Ovary (tissue), 7 donors: ENCODE measurements at regions not wholly inside any gene's neighbourhood (a gene's known extent, or its start where the extent isn't known, plus 50 kb on each side); places are given as distances from the start of the nearest gene placed in this dataset.

Experiments used
- DNase-seq, 5 donors: peaks; one replicate each; pipeline ENCODE4 v3.0.0-alpha.2; 2019 to 2020
- H3K27ac ChIP-seq, 2 donors: fragments of 200-600 bp; one replicate each; pipeline versions ENCODE4 v1.5.1 to v1.8.0; 2019 to 2022
- H3K27me3 ChIP-seq: fragments of 200-600 bp; one replicate; pipeline ENCODE4 v1.8.0; 2022
- H3K36me3 ChIP-seq: fragments of 200-600 bp; sonication (generic); one replicate; pipeline ENCODE4 v1.5.1; 2019
- H3K4me1 ChIP-seq: one replicate; pipeline ENCODE4 v1.8.1; 2013; ENCODE audit warnings: mild to moderate bottlenecking, moderate library complexity; ENCODE audit not compliant: insufficient read depth
- H3K4me3 ChIP-seq: fragments of 200-600 bp; sonication (generic); one replicate; pipeline ENCODE4 v1.5.1; 2017
- H3K9me3 ChIP-seq, 2 donors: fragments of 200-600 bp in 1 of 2; sonication (generic) in 1 of 2; one replicate each; pipeline versions ENCODE4 v1.5.1 to v1.8.1; 2013 to 2019; ENCODE audit warnings: mild to moderate bottlenecking in 1 of 2, moderate library complexity in 1 of 2
- EP300 ChIP-seq: sonication (generic); formaldehyde crosslinking; IDR thresholded peaks from one replicate; pipeline ENCODE4 v1.6.1; 2017; ENCODE audit warnings: antibody characterized with exemption
- POLR2A ChIP-seq: fragments of 450-650 bp; IDR thresholded peaks from one replicate; pipeline ENCODE4 v1.6.1; 2017; ENCODE audit warnings: antibody characterized with exemption, mild to moderate bottlenecking, moderate library complexity
- WGBS, 3 donors: extraction: QIAGEN DNeasy Blood & Tissue Kit in 1 of 3; methylation state at CpG; one replicate each; pipeline versions ENCODE4 v1.1.5 to v1.1.7; 2013 to 2017; 5-methylcytosine and 5-hydroxymethylcytosine counted together
- intact Hi-C, 4 donors: fragments of 100-400 bp; cut with DNase I; formaldehyde crosslinking; loops; one replicate each; pipeline versions ENCODE4 v1.11.0 to v1.15.1; 2022 to 2023
- TF ChIP-seq, protein P1 (sequence below), 3 donors: fragments of 450-650 bp in 2 of 3; fragments of 200-600 bp in 1 of 3; IDR thresholded peaks; one replicate each; pipeline versions ENCODE4 v1.5.1 to v1.8.0; 2016 to 2022; ENCODE audit warnings: antibody characterized with exemption in 3 of 3, mild to moderate bottlenecking in 1 of 3
- donor health status: DM: no; HTN: no; CAD: no; lungs with moderate emphysema.
- donor health status: DM: no; HTN: no; CAD: no.
- donor health status: Bipolar disorder and iron deficiency.
- donor health status: DM: no; HTN: no; CAD: no.
- donor health status: DM: yes; HTN: yes; CAD: no.

DNA sequence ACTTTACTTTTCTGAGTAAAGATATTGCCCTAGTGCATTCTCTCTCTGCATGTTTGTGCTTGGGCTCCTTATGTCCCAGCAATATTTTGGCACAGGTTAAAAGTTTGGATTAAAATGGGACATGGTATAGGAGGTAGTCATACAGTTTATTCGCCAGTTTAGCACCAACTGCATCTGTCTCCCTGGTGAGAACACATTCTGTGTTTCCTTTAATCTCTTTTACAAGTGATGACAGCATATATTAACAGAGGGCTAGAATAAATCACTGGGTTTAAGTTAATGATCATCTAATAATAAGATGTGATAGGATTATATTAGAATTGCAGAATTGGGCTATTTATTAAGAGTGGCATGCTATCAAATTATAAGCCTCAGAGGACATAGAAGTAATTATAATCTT is 550.1 kb downstream of the LRRC70 start:
- Histone ChIP-seq H3K27ac (no peak overlapping the region), H3K36me3 (no peaks in the 10 kb centered on the region)
- intact Hi-C loops: no loop called here

DNA sequence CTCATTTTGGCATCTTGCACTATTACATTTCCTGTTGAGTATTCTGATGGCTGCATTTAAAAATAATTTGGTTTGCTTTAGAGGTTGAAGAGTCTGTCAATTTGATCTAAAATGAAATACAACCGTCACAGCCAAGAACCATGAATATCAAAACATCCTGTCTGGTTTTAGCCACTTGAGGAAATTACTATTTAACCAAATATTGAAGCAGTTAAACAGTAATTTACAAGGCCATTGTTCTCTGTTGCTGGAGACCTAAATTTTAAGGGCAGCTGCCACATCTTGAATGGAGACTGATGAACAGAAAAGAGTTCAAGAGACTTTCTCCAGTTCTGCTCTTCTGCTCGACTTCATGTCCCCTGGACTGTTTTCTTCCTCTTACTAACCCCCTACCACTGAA is 549.4 kb downstream of the LRRC70 start:
- no peak for DNase-seq
- Histone ChIP-seq H3K27ac (no peak overlapping the region), H3K9me3 (no peaks in the 10 kb centered on the region), H3K36me3 (no peaks in the 10 kb centered on the region), H3K27me3 (no peaks in the 10 kb centered on the region), H3K4me3 (no peak overlapping the region), H3K4me1 (no peaks in the 10 kb centered on the region)
- TF ChIP-seq EP300 (no peak), POLR2A (no peak)
- TF ChIP-seq, protein P1, sequence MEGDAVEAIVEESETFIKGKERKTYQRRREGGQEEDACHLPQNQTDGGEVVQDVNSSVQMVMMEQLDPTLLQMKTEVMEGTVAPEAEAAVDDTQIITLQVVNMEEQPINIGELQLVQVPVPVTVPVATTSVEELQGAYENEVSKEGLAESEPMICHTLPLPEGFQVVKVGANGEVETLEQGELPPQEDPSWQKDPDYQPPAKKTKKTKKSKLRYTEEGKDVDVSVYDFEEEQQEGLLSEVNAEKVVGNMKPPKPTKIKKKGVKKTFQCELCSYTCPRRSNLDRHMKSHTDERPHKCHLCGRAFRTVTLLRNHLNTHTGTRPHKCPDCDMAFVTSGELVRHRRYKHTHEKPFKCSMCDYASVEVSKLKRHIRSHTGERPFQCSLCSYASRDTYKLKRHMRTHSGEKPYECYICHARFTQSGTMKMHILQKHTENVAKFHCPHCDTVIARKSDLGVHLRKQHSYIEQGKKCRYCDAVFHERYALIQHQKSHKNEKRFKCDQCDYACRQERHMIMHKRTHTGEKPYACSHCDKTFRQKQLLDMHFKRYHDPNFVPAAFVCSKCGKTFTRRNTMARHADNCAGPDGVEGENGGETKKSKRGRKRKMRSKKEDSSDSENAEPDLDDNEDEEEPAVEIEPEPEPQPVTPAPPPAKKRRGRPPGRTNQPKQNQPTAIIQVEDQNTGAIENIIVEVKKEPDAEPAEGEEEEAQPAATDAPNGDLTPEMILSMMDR (IDR thresholded peaks at IDR 0.05): no peak
- WGBS, 3 donors: 77 to 79% (median 77%) methylated on average over 2 of the region's 2 CpGs
- intact Hi-C loops: no loop called here

More for the DNA sequence above, 550.1 kb downstream of the LRRC70 start:
- Histone ChIP-seq H3K4me3 (no peak overlapping the region), H3K4me1 (no peaks in the 10 kb centered on the region), H3K27me3 (no peaks in the 10 kb centered on the region), H3K9me3 (no peaks in the 10 kb centered on the region)
- DNase-seq: no peak
- no peak for TF ChIP-seq POLR2A
- no peak for TF ChIP-seq EP300
- TF ChIP-seq, protein P1 (IDR thresholded peaks at IDR 0.05): no peak
- 91 to 100% (median 97%) methylated on average over 1 of the region's 1 CpG for WGBS, 3 donors

DNA sequence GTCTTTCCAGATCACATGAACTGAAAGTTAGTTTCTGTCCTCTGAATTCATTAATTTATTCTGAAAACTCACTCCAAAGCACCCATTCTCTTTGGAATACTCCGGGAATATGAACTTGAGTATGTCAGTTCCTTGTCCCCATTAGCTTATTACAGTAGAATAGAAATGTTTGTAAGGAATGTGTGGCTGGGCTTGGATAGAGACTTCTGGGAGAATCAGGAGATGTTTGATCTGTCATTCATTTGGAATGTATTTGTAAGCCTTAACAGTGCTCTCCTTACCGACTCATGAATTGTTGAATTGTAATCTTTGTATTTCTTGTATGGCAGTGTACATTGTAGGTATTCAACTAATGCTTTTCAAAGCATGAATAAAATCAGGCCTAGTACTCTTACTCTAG is 548.4 kb downstream of the LRRC70 start:
- no peaks in the 10 kb centered on the region for H3K4me1 ChIP-seq
- H3K36me3 ChIP-seq: no peaks in the 10 kb centered on the region
- H3K9me3 ChIP-seq: no peaks in the 10 kb centered on the region
- no peak overlapping the region for H3K27ac ChIP-seq
- 90 to 94% (median 91%) methylated on average over 2 of the region's 2 CpGs for WGBS, 3 donors
- TF ChIP-seq EP300 (no peak), POLR2A (no peak)
- TF ChIP-seq, protein P1 (IDR thresholded peaks at IDR 0.05): no peak
- no peak for DNase-seq
- intact Hi-C loops: no loop called here
- H3K4me3 ChIP-seq: no peak overlapping the region
- H3K27me3 ChIP-seq: no peaks in the 10 kb centered on the region

DNA sequence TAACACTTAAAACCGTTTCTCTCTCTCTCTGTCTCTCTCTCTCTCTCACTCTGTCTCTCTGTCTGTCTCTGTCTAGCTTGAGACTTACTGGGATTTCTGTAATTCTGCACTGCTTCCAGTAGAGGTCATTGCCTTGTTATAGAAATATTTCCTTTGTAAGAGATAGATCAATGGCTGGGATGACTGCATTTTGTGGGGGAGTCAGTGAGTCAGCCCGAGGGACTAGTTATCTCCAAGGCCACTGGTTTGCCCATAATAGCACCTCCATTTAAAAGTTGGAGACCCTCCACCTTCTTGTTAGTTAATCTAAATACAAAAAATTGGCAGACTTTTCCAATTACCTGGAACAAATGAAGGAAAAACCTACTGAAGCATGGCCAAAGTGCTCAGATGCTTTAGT is 547.2 kb downstream of the LRRC70 start:
- TF ChIP-seq EP300: no peak
- TF ChIP-seq, protein P1 (IDR thresholded peaks at IDR 0.05): no peak
- no peak for TF ChIP-seq POLR2A
- peak in 2 of 5 donors; percentile 12 to 16 for DNase-seq
- WGBS, 3 donors: 14 to 24% (median 14%) methylated on average over 2 of the region's 2 CpGs
- Histone ChIP-seq H3K9me3 (no peaks in the 10 kb centered on the region), H3K36me3 (no peaks in the 10 kb centered on the region), H3K4me1 (no peaks in the 10 kb centered on the region), H3K4me3 (no peak overlapping the region), H3K27me3 (no peaks in the 10 kb centered on the region), H3K27ac (no peak overlapping the region)
- intact Hi-C loops: no loop called here

DNA sequence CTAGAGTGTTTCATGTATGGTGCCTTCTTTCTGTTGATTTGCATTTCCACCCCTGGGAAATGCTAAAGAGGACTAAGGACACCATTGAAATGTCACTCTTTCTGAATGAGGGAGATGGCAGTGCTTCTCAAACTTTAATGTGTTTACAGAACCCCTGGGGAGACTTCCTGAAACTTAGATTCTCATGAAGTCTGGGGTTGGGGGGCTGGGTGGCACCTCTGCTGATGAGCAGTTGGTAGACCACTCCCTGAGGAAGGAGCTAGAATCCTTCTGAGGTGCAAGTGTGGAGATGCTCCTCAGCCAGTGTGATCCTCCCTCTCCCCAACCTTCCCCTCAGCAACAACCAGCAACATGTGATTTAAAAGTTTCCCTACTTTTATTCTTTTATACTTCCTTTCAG is 546.8 kb downstream of the LRRC70 start:
- Histone ChIP-seq H3K27ac (no peak overlapping the region), H3K36me3 (no peaks in the 10 kb centered on the region), H3K4me3 (no peak overlapping the region), H3K27me3 (no peaks in the 10 kb centered on the region), H3K4me1 (no peaks in the 10 kb centered on the region), H3K9me3 (no peaks in the 10 kb centered on the region)
- intact Hi-C loops: no loop called here
- no peak for TF ChIP-seq EP300
- no peak for TF ChIP-seq POLR2A
- TF ChIP-seq, protein P1 (IDR thresholded peaks at IDR 0.05): no peak
- DNase-seq: no peak
